Mesenchymal stem cell (in vitro differentiated cells and primary cell): ENCODE measurements at regions not wholly inside any gene's neighbourhood (a gene's known extent, or its start where the extent isn't known, plus 50 kb on each side); places are given as distances from the start of the nearest gene placed in this dataset.
A peak's percentile ranks its signal among the peaks of the same experiment; 100 is the strongest.

ENCODE experiments used
- DNase-seq: peaks from one replicate; pipeline ENCODE4 v3.0.0-alpha.2; 2013
- H2AFZ ChIP-seq: one replicate; pipeline ENCODE4 v1.6.1; 2013; ENCODE audit warnings: low read depth, mild to moderate bottlenecking, control low read depth, inconsistent platforms, low read length, moderate library complexity
- H2AK5ac ChIP-seq: 2 replicates; pipeline ENCODE4 v1.6.1; 2013; ENCODE audit warnings: low read length, moderate library complexity, mild to moderate bottlenecking, inconsistent platforms; ENCODE audit not compliant: severe bottlenecking
- H2BK120ac ChIP-seq: one replicate; pipeline ENCODE4 v1.6.1; 2013; ENCODE audit warnings: low read depth, mild to moderate bottlenecking, inconsistent platforms, low read length, moderate library complexity
- H2BK12ac ChIP-seq, 2 experiments: one replicate each; pipeline ENCODE4 v1.6.1; 2013; ENCODE audit warnings: inconsistent platforms in 2 of 2, low read length in 2 of 2, mild to moderate bottlenecking in 2 of 2, moderate library complexity in 2 of 2, control low read depth in 1 of 2
- H2BK15ac ChIP-seq: one replicate; pipeline ENCODE4 v1.6.1; 2013; ENCODE audit warnings: mild to moderate bottlenecking, low read depth, inconsistent platforms; ENCODE audit not compliant: poor library complexity, severe bottlenecking
- H2BK5ac ChIP-seq: 2 replicates; pipeline ENCODE4 v1.6.1; 2013; ENCODE audit warnings: low read depth, mild to moderate bottlenecking, low read length, control low read depth, inconsistent platforms; ENCODE audit not compliant: poor library complexity, severe bottlenecking
- H3K14ac ChIP-seq, 2 experiments: one replicate each; pipeline ENCODE4 v1.6.1; 2013; ENCODE audit warnings: inconsistent platforms in 2 of 2, low read length in 2 of 2, control low read depth in 1 of 2, mild to moderate bottlenecking in 1 of 2, moderate library complexity in 1 of 2
- H3K18ac ChIP-seq, 2 experiments: one replicate each; pipeline ENCODE4 v1.6.1; 2013; ENCODE audit warnings: inconsistent platforms in 2 of 2, low read length in 2 of 2, control low read depth in 1 of 2, low read depth in 1 of 2, mild to moderate bottlenecking in 1 of 2
- H3K23ac ChIP-seq, 2 experiments: one replicate each; pipeline ENCODE4 v1.6.1; 2013; ENCODE audit warnings: inconsistent platforms in 2 of 2, low read length in 2 of 2, mild to moderate bottlenecking in 2 of 2, moderate library complexity in 2 of 2, control low read depth in 1 of 2
- H3K27ac ChIP-seq: 2 replicates; pipeline ENCODE4 v1.5.1; 2013; ENCODE audit warnings: mild to moderate bottlenecking, moderate library complexity, low read length, control low read depth, inconsistent platforms; ENCODE audit not compliant: poor library complexity, severe bottlenecking
- H3K27me3 ChIP-seq, 2 experiments: 2 replicates each; pipeline versions ENCODE4 v1.6.1 to v1.7.0; 2013; ENCODE audit warnings: low read length in 2 of 2, mild to moderate bottlenecking in 2 of 2, moderate library complexity in 2 of 2, control low read depth in 1 of 2, inconsistent platforms in 1 of 2; ENCODE audit not compliant: control insufficient read depth in 1 of 2, insufficient read depth in 1 of 2
- H3K36me3 ChIP-seq, 2 experiments: 2 replicates each; pipeline versions ENCODE4 v1.6.1 to v1.7.0; 2013; ENCODE audit warnings: low read length in 2 of 2, control low read depth in 1 of 2, inconsistent platforms in 1 of 2, low read depth in 1 of 2, mild to moderate bottlenecking in 1 of 2; ENCODE audit not compliant: insufficient read depth in 2 of 2, control insufficient read depth in 1 of 2
- H3K4ac ChIP-seq, 2 experiments: one replicate each; pipeline ENCODE4 v1.6.1; 2013; ENCODE audit warnings: inconsistent platforms in 2 of 2, low read length in 2 of 2, mild to moderate bottlenecking in 2 of 2, moderate library complexity in 2 of 2, control low read depth in 1 of 2, low read depth in 1 of 2
- H3K4me1 ChIP-seq: 2 replicates; pipeline ENCODE4 v1.6.1; 2013; ENCODE audit warnings: low read depth, low read length, control low read depth; ENCODE audit not compliant: control insufficient read depth, insufficient read depth
- H3K4me2 ChIP-seq: 2 replicates; pipeline ENCODE4 v1.6.1; 2013; ENCODE audit warnings: low read length, mild to moderate bottlenecking, inconsistent platforms; ENCODE audit not compliant: poor library complexity, severe bottlenecking
- H3K4me3 ChIP-seq, 2 experiments: 2 replicates each; pipeline versions ENCODE4 v1.5.1 to v1.7.0; 2013; ENCODE audit warnings: low read length in 2 of 2, mild to moderate bottlenecking in 2 of 2, control low read depth in 1 of 2, low read depth in 1 of 2; ENCODE audit not compliant: insufficient read depth in 1 of 2
- H3K79me1 ChIP-seq: replicated peaks from 2 replicates; pipeline ENCODE4 v1.6.1; 2013; ENCODE audit warnings: mild to moderate bottlenecking, control low read depth, low read length, inconsistent platforms; ENCODE audit not compliant: poor library complexity, severe bottlenecking
- H3K9ac ChIP-seq: 2 replicates; pipeline ENCODE4 v1.7.0; 2013; ENCODE audit warnings: mild to moderate bottlenecking, low read length, moderate library complexity
- H3K9me3 ChIP-seq: 2 replicates; pipeline ENCODE4 v1.7.0; 2013; ENCODE audit warnings: mild to moderate bottlenecking, low read length; ENCODE audit not compliant: control insufficient read depth
- H4K8ac ChIP-seq: one replicate; pipeline ENCODE4 v1.6.1; 2013; ENCODE audit warnings: inconsistent platforms, mild to moderate bottlenecking, low read length, moderate library complexity
- H4K91ac ChIP-seq: one replicate; pipeline ENCODE4 v1.6.1; 2013; ENCODE audit warnings: mild to moderate bottlenecking, low read length, inconsistent platforms
- WGBS: methylation state at CpG from one replicate; pipeline ENCODE4 v1.1.7; 2013; ENCODE audit warnings: mixed read lengths; 5-methylcytosine and 5-hydroxymethylcytosine counted together

- Histone ChIP-seq H3K36me3 (no peaks in the 10 kb centered on the region), H3K27me3 (no peaks in the 10 kb centered on the region), H4K8ac (no peak overlapping the region), H3K4me1 (no peaks in the 10 kb centered on the region), H2BK12ac (no peak overlapping the region), H3K4me3 (no peak overlapping the region), H2BK120ac (no peak overlapping the region), H2AK5ac (no peak overlapping the region), H3K4me2 (no peak overlapping the region), H4K91ac (no peak overlapping the region), H3K27ac (no peak overlapping the region), H3K18ac (no peak overlapping the region), H2AFZ (no peak overlapping the region), H3K9me3 (no peaks in the 10 kb centered on the region), H2BK5ac (no peak overlapping the region), H3K14ac (no peak overlapping the region), H3K79me1 (no peaks in the 10 kb centered on the region), H3K23ac (no peak overlapping the region), H3K4ac (no peak overlapping the region), H3K9ac (no peak overlapping the region), H2BK15ac (no peak overlapping the region)
- WGBS = 91% methylated on average over 3 of the region's 3 CpGs
- peak; percentile 1 for DNase-seq
Measured at GRCh38 chr4:130393642-130394041, 1297.7 kb downstream of the C4orf33 start.

- no peak overlapping the region for H3K4me3 ChIP-seq
- WGBS = no CpG with 5 or more reads among the region's 2 CpGs
- H3K9me3 ChIP-seq = no peaks in the 10 kb centered on the region
- H2AK5ac ChIP-seq = no peak overlapping the region
- H4K91ac ChIP-seq = no peak overlapping the region
- H3K36me3 ChIP-seq = no peaks in the 10 kb centered on the region
- no peak overlapping the region for H2AFZ ChIP-seq
- peak; percentile 31 for DNase-seq
- no peaks in the 10 kb centered on the region for H3K79me1 ChIP-seq
- peak overlapping the region; percentile 8 for H3K9ac ChIP-seq
- no peak overlapping the region for H3K4me2 ChIP-seq
- no peak overlapping the region for H3K23ac ChIP-seq
- H3K27ac ChIP-seq = peak overlapping the region; percentile 25
- no peaks in the 10 kb centered on the region for H3K27me3 ChIP-seq
- no peak overlapping the region for H2BK5ac ChIP-seq
- no peak overlapping the region for H3K18ac ChIP-seq
- H3K14ac ChIP-seq = no peak overlapping the region
- no peak overlapping the region for H2BK15ac ChIP-seq
- no peak overlapping the region for H4K8ac ChIP-seq
- H2BK120ac ChIP-seq = no peak overlapping the region
- H3K4me1 ChIP-seq = no peaks in the 10 kb centered on the region
- no peak overlapping the region for H2BK12ac ChIP-seq
- H3K4ac ChIP-seq = no peak overlapping the region
Measured at GRCh38 chr4:130395871-130396270, 1299.9 kb downstream of the C4orf33 start.

GRCh38 chr4:130403221-130403620 lies 1307.3 kb downstream of the C4orf33 start:
- Histone ChIP-seq H3K4me3 (no peak overlapping the region), H4K8ac (no peak overlapping the region), H2AFZ (no peak overlapping the region), H3K23ac (no peak overlapping the region), H3K18ac (no peak overlapping the region), H2BK12ac (no peak overlapping the region), H3K4me1 (no peaks in the 10 kb centered on the region), H2AK5ac (no peak overlapping the region), H2BK120ac (no peak overlapping the region), H3K9ac (no peak overlapping the region), H3K9me3 (no peaks in the 10 kb centered on the region), H3K14ac (no peak overlapping the region), H3K79me1 (no peaks in the 10 kb centered on the region), H2BK5ac (no peak overlapping the region), H3K27ac (no peak overlapping the region), H3K4ac (no peak overlapping the region), H3K27me3 (no peaks in the 10 kb centered on the region), H3K36me3 (no peaks in the 10 kb centered on the region), H3K4me2 (no peak overlapping the region), H4K91ac (no peak overlapping the region), H2BK15ac (no peak overlapping the region)
- no peak for DNase-seq
- 51% methylated on average over 2 of the region's 3 CpGs for WGBS

GRCh38 chr4:130416228-130416627 lies 1320.3 kb downstream of the C4orf33 start:
- Histone ChIP-seq H2BK12ac (no peak overlapping the region), H3K4me3 (no peak overlapping the region), H3K9me3 (no peaks in the 10 kb centered on the region), H3K4me1 (no peaks in the 10 kb centered on the region), H3K23ac (no peak overlapping the region), H3K18ac (no peak overlapping the region), H3K4ac (no peak overlapping the region), H4K91ac (no peak overlapping the region), H3K14ac (no peak overlapping the region), H4K8ac (no peak overlapping the region), H2AFZ (no peak overlapping the region), H3K27me3 (no peaks in the 10 kb centered on the region), H3K79me1 (no peaks in the 10 kb centered on the region), H3K4me2 (no peak overlapping the region), H3K9ac (no peak overlapping the region), H3K27ac (no peak overlapping the region), H2AK5ac (no peak overlapping the region), H3K36me3 (no peaks in the 10 kb centered on the region), H2BK120ac (no peak overlapping the region), H2BK15ac (no peak overlapping the region), H2BK5ac (no peak overlapping the region)
- no peak for DNase-seq
- no CpG with 5 or more reads among the region's 1 CpG for WGBS
